Endothelial cell of umbilical vein (primary cell): ENCODE measurements at regions not wholly inside any gene's neighbourhood (a gene's known extent, or its start where the extent isn't known, plus 50 kb on each side); places are given as distances from the start of the nearest gene placed in this dataset.

Experiments
- EZH2 ChIP-seq: IDR thresholded peaks from 2 replicates; pipeline ENCODE4 v1.6.1; 2012; ENCODE audit warnings: borderline replicate concordance, low read depth, mild to moderate bottlenecking, moderate library complexity, low read length, inconsistent platforms; ENCODE audit not compliant: severe bottlenecking
- POLR2AphosphoS5 ChIP-seq: IDR thresholded peaks from 2 replicates; pipeline ENCODE4 v1.6.1; 2012; ENCODE audit warnings: low read depth, mild to moderate bottlenecking, control low read depth, low read length, moderate library complexity; ENCODE audit not compliant: insufficient read depth
- TF ChIP-seq, protein P1 (sequence below), 2 donors: IDR thresholded peaks; 1 replicate in 1 of 2; 2 replicates in 1 of 2; pipeline ENCODE4 v1.5.1; 2011; ENCODE audit warnings: low read length in 2 of 2, mild to moderate bottlenecking in 2 of 2, moderate library complexity in 2 of 2, control low read depth in 1 of 2, inconsistent platforms in 1 of 2, low read depth in 1 of 2; ENCODE audit not compliant: insufficient read depth in 1 of 2; ENCODE audit errors: extremely low read depth in 1 of 2

GRCh38 chr2:220583725-220584124 is 956.3 kb downstream of the SLC4A3 start:
- TF ChIP-seq, protein P1, sequence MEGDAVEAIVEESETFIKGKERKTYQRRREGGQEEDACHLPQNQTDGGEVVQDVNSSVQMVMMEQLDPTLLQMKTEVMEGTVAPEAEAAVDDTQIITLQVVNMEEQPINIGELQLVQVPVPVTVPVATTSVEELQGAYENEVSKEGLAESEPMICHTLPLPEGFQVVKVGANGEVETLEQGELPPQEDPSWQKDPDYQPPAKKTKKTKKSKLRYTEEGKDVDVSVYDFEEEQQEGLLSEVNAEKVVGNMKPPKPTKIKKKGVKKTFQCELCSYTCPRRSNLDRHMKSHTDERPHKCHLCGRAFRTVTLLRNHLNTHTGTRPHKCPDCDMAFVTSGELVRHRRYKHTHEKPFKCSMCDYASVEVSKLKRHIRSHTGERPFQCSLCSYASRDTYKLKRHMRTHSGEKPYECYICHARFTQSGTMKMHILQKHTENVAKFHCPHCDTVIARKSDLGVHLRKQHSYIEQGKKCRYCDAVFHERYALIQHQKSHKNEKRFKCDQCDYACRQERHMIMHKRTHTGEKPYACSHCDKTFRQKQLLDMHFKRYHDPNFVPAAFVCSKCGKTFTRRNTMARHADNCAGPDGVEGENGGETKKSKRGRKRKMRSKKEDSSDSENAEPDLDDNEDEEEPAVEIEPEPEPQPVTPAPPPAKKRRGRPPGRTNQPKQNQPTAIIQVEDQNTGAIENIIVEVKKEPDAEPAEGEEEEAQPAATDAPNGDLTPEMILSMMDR (IDR thresholded peaks at IDR 0.05; ENCODE audit: extremely low read depth in 1 of 2, insufficient read depth in 1 of 2, low read depth in 1 of 2, low read length in 2 of 2), result no peak
- TF ChIP-seq EZH2 (no peak), POLR2AphosphoS5 (no peak)
